GM06990 (cell line): ENCODE measurements at regions not wholly inside any gene's neighbourhood (a gene's known extent, or its start where the extent isn't known, plus 50 kb on each side); places are given as distances from the start of the nearest gene placed in this dataset.
"Not testable (repeated sequence)": the region's sequence is repeated elsewhere in the genome, so short reads cannot be mapped to it uniquely, and the experiment has no call there.

ENCODE experiments used
- DNase-seq: peaks from one replicate; pipeline ENCODE4 v3.0.0-alpha.2; 2011; ENCODE audit not compliant: insufficient read length; ENCODE audit errors: extremely low read depth
- H3K27me3 ChIP-seq: replicated peaks from 2 replicates; pipeline ENCODE4 v1.6.0; 2011; ENCODE audit warnings: low read length; ENCODE audit not compliant: control insufficient read depth, insufficient read depth
- H3K36me3 ChIP-seq: 2 replicates; pipeline ENCODE4 v1.5.1; 2011; ENCODE audit warnings: low read length; ENCODE audit not compliant: control insufficient read depth, insufficient read depth
- H3K4me3 ChIP-seq: replicated peaks from 2 replicates; pipeline ENCODE4 v1.5.1; 2011; ENCODE audit warnings: low read depth, mild to moderate bottlenecking, control low read depth, low read length
- TF ChIP-seq, protein P1 (sequence below): IDR thresholded peaks from 2 replicates; pipeline ENCODE4 v1.5.1; 2011; ENCODE audit warnings: low read length, control low read depth, mild to moderate bottlenecking, inconsistent platforms; ENCODE audit not compliant: insufficient read depth, poor library complexity, severe bottlenecking

DNA sequence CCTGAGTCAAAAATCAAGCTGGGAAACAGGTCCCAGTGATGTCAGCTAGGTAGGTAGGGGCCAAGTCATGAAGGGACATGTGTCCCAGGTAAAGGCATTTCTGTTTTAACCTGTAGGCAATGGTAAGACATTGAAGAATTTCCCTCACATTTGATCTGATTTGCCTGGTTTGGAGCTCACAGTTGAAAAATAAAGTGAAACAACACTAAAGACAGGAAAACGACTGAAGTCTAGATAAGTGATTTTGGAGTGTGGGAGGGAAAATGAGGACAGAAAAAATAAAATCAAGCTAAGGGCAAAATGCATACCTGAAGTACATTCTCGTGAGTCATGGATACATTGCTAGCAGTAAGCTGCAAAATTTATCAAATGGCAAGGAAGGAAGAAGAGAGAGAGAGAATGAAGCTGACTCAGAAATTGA is 169.9 kb downstream of the SKIDA1 start:
- no peak overlapping the region for H3K4me3 ChIP-seq
- no peak for DNase-seq
- H3K36me3 ChIP-seq: no peaks in the 10 kb centered on the region
- H3K27me3 ChIP-seq: no peaks in the 10 kb centered on the region
- TF ChIP-seq, protein P1, sequence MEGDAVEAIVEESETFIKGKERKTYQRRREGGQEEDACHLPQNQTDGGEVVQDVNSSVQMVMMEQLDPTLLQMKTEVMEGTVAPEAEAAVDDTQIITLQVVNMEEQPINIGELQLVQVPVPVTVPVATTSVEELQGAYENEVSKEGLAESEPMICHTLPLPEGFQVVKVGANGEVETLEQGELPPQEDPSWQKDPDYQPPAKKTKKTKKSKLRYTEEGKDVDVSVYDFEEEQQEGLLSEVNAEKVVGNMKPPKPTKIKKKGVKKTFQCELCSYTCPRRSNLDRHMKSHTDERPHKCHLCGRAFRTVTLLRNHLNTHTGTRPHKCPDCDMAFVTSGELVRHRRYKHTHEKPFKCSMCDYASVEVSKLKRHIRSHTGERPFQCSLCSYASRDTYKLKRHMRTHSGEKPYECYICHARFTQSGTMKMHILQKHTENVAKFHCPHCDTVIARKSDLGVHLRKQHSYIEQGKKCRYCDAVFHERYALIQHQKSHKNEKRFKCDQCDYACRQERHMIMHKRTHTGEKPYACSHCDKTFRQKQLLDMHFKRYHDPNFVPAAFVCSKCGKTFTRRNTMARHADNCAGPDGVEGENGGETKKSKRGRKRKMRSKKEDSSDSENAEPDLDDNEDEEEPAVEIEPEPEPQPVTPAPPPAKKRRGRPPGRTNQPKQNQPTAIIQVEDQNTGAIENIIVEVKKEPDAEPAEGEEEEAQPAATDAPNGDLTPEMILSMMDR: no peak

DNA sequence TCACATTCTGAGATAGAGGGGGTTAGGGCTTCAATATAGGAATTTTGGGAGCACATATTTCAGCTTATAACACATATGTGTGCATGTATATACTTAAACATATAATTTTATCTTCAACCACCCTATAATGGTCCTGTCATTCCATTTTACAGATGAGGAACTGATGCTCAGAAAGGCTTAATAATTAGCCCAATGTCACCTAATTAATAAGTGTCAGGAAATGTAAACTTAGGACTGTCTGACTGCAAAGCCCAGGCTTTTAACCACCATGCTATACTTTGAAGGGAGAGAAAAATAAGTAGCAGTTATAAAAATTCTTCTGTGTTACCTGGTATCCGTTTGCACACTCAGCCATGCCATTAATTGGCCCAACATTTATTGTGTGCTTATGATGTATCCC is 172.6 kb downstream of the SKIDA1 start:
- DNase-seq: no peak
- TF ChIP-seq, protein P1: no peak

DNA sequence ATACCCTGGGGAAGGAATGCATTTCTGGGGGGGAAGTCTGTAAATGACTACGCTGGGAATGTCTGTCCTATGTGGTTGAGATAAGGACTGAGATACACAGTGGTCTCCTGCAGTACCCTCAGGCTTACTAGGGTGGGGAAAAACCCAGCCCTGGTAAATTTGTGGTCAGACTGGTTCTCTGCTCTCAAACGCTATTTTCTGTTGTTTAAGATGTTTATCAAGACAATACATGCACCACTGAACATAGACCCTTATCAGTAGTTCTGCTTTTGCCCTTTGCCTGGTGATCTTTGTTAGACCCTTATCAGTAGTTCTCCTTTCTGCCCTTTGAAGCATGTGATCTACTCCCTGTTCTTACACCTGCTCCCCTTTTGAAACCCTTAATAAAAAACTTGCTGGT is 173.9 kb downstream of the SKIDA1 start:
- H3K27me3 ChIP-seq: not testable (repeated sequence)

More for the DNA sequence above, 172.6 kb downstream of the SKIDA1 start:
- Histone ChIP-seq H3K27me3 (no peaks in the 10 kb centered on the region), H3K4me3 (no peak overlapping the region), H3K36me3 (no peaks in the 10 kb centered on the region)

DNA sequence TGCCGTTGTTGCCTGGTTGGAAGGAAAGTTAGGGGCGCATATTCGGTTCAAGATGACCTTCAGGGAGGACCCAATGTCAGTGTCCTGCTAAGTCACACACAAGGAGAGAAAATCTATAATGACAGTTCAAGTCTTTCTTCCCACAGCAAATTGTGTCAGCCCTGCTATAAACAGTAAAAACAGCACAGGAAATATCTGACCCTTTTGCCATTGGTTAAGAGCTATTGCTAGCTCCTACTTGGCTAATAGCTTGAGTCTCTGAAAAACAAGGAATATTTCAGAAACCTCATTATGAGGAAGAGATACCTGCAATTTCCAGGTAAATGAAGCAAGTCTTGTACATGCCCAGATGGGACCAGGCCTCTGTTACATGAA is 175.6 kb downstream of the SKIDA1 start:
- no peak for DNase-seq
- Histone ChIP-seq H3K36me3 (no peaks in the 10 kb centered on the region), H3K27me3 (no peaks in the 10 kb centered on the region), H3K4me3 (no peak overlapping the region)
- TF ChIP-seq, protein P1: no peak

More for the DNA sequence above, 173.9 kb downstream of the SKIDA1 start:
- not testable (repeated sequence) for DNase-seq, H3K36me3 ChIP-seq, H3K4me3 ChIP-seq

DNA sequence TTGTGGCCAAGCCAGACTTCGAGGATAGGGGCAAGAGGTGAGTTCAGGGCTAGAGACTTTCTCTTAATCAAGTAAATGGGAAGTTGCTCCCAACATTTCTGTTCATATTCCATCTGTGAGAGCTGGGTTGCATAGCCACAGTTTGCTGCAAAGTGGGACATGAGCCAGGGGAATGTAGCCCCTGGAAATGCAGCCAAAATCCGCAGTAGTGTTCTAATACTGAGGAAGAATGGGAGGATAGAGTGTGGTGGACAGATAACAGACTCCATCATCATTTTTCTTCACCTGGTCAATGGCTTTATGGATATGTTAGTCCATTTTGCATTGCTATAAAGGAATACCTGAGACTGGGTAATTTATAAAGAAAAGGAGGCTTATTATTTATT is 177.7 kb downstream of the SKIDA1 start:
- Histone ChIP-seq H3K4me3 (no peak overlapping the region), H3K36me3 (no peaks in the 10 kb centered on the region), H3K27me3 (no peaks in the 10 kb centered on the region)
- TF ChIP-seq, protein P1: no peak
- no peak for DNase-seq

DNA sequence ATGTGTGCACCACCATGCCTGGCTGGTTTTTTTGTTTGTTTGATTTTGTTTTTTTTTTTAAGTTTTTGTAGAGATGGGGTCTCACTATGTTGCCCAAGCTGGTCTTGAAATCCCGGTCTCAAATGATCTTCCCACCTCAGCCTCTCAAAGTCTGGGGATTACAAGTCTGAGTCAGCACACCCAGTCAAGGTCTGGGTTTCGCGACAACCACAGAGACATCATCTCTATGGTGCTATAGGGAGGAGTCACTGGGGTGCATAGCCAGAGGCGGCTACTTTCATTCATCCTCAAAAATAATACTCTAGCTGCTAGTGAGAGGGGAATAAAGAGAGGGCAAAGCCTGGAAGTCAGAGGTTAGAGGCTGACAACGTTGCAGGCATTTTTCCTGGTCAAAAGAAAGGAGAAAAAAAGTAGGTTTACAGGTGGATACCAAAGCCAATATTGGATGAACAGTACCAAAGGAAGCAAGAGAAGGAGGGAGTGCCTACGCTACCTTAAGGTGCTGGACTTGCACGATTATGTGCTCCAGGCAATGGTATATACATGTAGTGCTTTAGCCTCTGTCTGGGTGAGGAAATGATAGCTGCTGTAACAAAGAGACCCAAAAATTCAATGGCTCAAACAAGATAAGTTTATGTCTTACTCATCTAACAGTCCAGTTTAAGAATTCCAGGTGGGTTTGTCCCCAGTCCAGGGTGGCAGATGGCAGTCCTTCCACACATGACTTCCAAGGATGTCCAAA is 178.3 kb downstream of the SKIDA1 start:
- no peak for DNase-seq
- H3K36me3 ChIP-seq: no peaks in the 10 kb centered on the region
- TF ChIP-seq, protein P1: no peak
- no peak overlapping the region for H3K4me3 ChIP-seq
- no peaks in the 10 kb centered on the region for H3K27me3 ChIP-seq
